SU-DHL-6 (cell line): ENCODE measurements at regions not wholly inside any gene's neighbourhood (a gene's known extent, or its start where the extent isn't known, plus 50 kb on each side); places are given as distances from the start of the nearest gene placed in this dataset.

Source experiments
- H2AFZ ChIP-seq: fragments of 200-600 bp; sonication (generic); 2 replicates; pipeline ENCODE4 v1.6.1; 2014; ENCODE audit warnings: low read depth, mild to moderate bottlenecking, moderate library complexity, mixed read lengths, antibody characterized with exemption, low read length; ENCODE audit not compliant: severe bottlenecking
- H3F3A ChIP-seq: fragments of 200-600 bp; shearing (Covaris generic); 2 replicates; pipeline ENCODE4 v1.6.0; 2016; ENCODE audit warnings: antibody characterized with exemption, mild to moderate bottlenecking; ENCODE audit not compliant: insufficient read depth
- H3K27ac ChIP-seq: fragments of 200-600 bp; sonication (generic); 2 replicates; pipeline ENCODE4 v1.5.1; 2016; ENCODE audit warnings: low read depth, mild to moderate bottlenecking, low read length, moderate library complexity, mixed read lengths
- H3K27me3 ChIP-seq: fragments of 200-600 bp; sonication (generic), shearing (Covaris generic); 2 replicates; pipeline ENCODE4 v1.6.0; 2014; ENCODE audit warnings: mild to moderate bottlenecking, low read length
- H3K36me3 ChIP-seq: fragments of 200-600 bp; sonication (generic); 2 replicates; pipeline ENCODE4 v1.6.1; 2014; ENCODE audit warnings: mild to moderate bottlenecking, low read length, mixed read lengths
- H3K4me2 ChIP-seq: fragments of 300-600, 200-600 bp; shearing (Covaris generic), sonication (generic); 2 replicates; pipeline ENCODE4 v1.6.0; 2014; ENCODE audit warnings: low read length, low read depth, mild to moderate bottlenecking; ENCODE audit not compliant: poor library complexity, severe bottlenecking
- H3K4me3 ChIP-seq: fragments of 200-600 bp; sonication (generic); 2 replicates; pipeline ENCODE4 v1.5.1; 2014; ENCODE audit warnings: antibody characterized with exemption, low read length, mild to moderate bottlenecking, mixed read lengths; ENCODE audit not compliant: insufficient read depth, poor library complexity, severe bottlenecking
- H3K79me2 ChIP-seq: fragments of 200-600 bp; sonication (generic); 2 replicates; pipeline ENCODE4 v1.6.1; 2014; ENCODE audit warnings: mild to moderate bottlenecking, low read length, moderate library complexity; ENCODE audit not compliant: insufficient read depth
- H3K9ac ChIP-seq: fragments of 200-600 bp; sonication (generic); 2 replicates; pipeline ENCODE4 v1.7.0; 2014; ENCODE audit warnings: mild to moderate bottlenecking, low read length
- H3K9me2 ChIP-seq: fragments of 200-600 bp; sonication (generic); replicated peaks from 2 replicates; pipeline ENCODE4 v1.6.1; 2014; ENCODE audit warnings: low read length; ENCODE audit not compliant: insufficient read depth
- H3K9me3 ChIP-seq: fragments of 200-600 bp; sonication (generic); 2 replicates; pipeline ENCODE4 v1.6.1; 2014; ENCODE audit warnings: low read length, mixed read lengths; ENCODE audit not compliant: insufficient read depth
- H4K20me1 ChIP-seq: fragments of 200-600 bp; sonication (generic); 2 replicates; pipeline ENCODE4 v1.6.1; 2014; ENCODE audit warnings: low read depth, mild to moderate bottlenecking, antibody characterized with exemption, low read length, moderate library complexity, mixed read lengths
- CTCF ChIP-seq: fragments of 200-600 bp; sonication (generic); IDR thresholded peaks from one replicate; pipeline ENCODE4 v1.5.1; 2017; ENCODE audit warnings: antibody characterized with exemption, mild to moderate bottlenecking, low read length, moderate library complexity; ENCODE audit not compliant: insufficient read depth, poor library complexity, severe bottlenecking
- EZH2phosphoT487 ChIP-seq: fragments of 200-600 bp; sonication (generic), shearing (Covaris generic); conservative IDR thresholded peaks from 2 replicates; pipeline ENCODE4 v1.6.1; 2018; ENCODE audit warnings: mild to moderate bottlenecking, antibody characterized with exemption, low read length, moderate library complexity, mixed read lengths

- no peak overlapping the region for H3K9ac ChIP-seq
- no peaks in the 10 kb centered on the region for H4K20me1 ChIP-seq
- no peak overlapping the region for H3K4me3 ChIP-seq
- no peak overlapping the region for H3K4me2 ChIP-seq
- no peaks in the 10 kb centered on the region for H3K9me2 ChIP-seq
- H2AFZ ChIP-seq = no peak overlapping the region
- H3K27me3 ChIP-seq = no peaks in the 10 kb centered on the region
- H3F3A ChIP-seq = no peaks in the 10 kb centered on the region
- no peaks in the 10 kb centered on the region for H3K9me3 ChIP-seq
- no peaks in the 10 kb centered on the region for H3K79me2 ChIP-seq
- no peak for TF ChIP-seq EZH2phosphoT487
- TF ChIP-seq CTCF = no peak
- no peaks in the 10 kb centered on the region for H3K36me3 ChIP-seq
- no peak overlapping the region for H3K27ac ChIP-seq
Observed at GRCh38 chr15:95860406-95860805, 470.1 kb upstream of the NR2F2 start.

DNA sequence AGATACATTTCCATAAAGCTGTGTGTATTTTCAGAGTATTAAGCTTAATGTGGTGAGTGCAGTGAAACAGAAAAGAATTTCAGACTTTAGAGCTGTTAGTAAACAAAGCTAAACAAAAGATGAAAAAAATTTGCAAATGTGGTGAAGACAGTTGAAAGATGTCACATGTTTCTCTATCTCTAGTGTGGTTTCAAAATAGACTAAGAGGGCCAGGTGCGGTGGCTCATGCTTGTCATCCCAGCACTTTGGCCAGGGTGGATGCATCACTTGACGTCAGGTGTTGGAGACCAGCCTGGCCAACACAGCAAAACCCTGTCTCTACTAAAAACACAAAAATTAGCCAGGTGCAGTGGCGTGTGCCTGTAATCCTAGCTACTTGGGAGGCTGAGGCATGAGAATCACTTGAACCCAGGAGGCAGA lies 466.0 kb upstream of the NR2F2 start:
- no peak overlapping the region for H3K9ac ChIP-seq

GRCh38 chr15:95865330-95865739 lies 465.2 kb upstream of the NR2F2 start:
- no peaks in the 10 kb centered on the region for H3F3A ChIP-seq
- no peak for TF ChIP-seq CTCF
- no peak overlapping the region for H3K27ac ChIP-seq
- no peak overlapping the region for H2AFZ ChIP-seq
- no peaks in the 10 kb centered on the region for H3K36me3 ChIP-seq
- no peaks in the 10 kb centered on the region for H3K79me2 ChIP-seq
- no peak overlapping the region for H3K4me3 ChIP-seq
- no peaks in the 10 kb centered on the region for H3K9me3 ChIP-seq
- H3K9me2 ChIP-seq = no peaks in the 10 kb centered on the region
- no peaks in the 10 kb centered on the region for H3K27me3 ChIP-seq
- no peak overlapping the region for H3K4me2 ChIP-seq
- no peaks in the 10 kb centered on the region for H4K20me1 ChIP-seq
- H3K9ac ChIP-seq = no peak overlapping the region

More for the DNA sequence above, 466.0 kb upstream of the NR2F2 start:
- Histone ChIP-seq H4K20me1 (no peaks in the 10 kb centered on the region), H3F3A (no peaks in the 10 kb centered on the region), H2AFZ (no peak overlapping the region), H3K27ac (no peak overlapping the region), H3K9me3 (no peaks in the 10 kb centered on the region), H3K4me2 (no peak overlapping the region), H3K4me3 (no peak overlapping the region), H3K9me2 (no peaks in the 10 kb centered on the region), H3K36me3 (no peaks in the 10 kb centered on the region), H3K27me3 (no peaks in the 10 kb centered on the region), H3K79me2 (no peaks in the 10 kb centered on the region)
- TF ChIP-seq CTCF = no peak
- TF ChIP-seq EZH2phosphoT487 = no peak
